Hepatocyte (in vitro differentiated cells): ENCODE measurements at regions not wholly inside any gene's neighbourhood (a gene's known extent, or its start where the extent isn't known, plus 50 kb on each side); places are given as distances from the start of the nearest gene placed in this dataset.

ENCODE experiments used
- DNase-seq: peaks from one replicate; pipeline ENCODE4 v3.0.0-alpha.2; 2016; ENCODE audit warnings: low spot score
- H2AFZ ChIP-seq: fragments of 200-600 bp; sonication (generic); 2 replicates; pipeline ENCODE4 v1.6.0; 2016; ENCODE audit warnings: antibody characterized with exemption, mild to moderate bottlenecking
- H3K27ac ChIP-seq: fragments of 200-600 bp; sonication (generic); 2 replicates; pipeline ENCODE4 v1.5.1; 2016; ENCODE audit warnings: mild to moderate bottlenecking
- H3K27me3 ChIP-seq: fragments of 200-600 bp; sonication (generic); 2 replicates; pipeline ENCODE4 v1.6.1; 2016
- H3K36me3 ChIP-seq: fragments of 200-600 bp; sonication (generic); replicated peaks from 2 replicates; pipeline ENCODE4 v1.5.1; 2016; ENCODE audit warnings: low read depth; ENCODE audit not compliant: insufficient read depth
- H3K4me1 ChIP-seq: fragments of 200-600 bp; sonication (generic); 2 replicates; pipeline ENCODE4 v1.5.1; 2016; ENCODE audit warnings: mild to moderate bottlenecking, moderate library complexity; ENCODE audit not compliant: insufficient read depth
- H3K4me2 ChIP-seq: fragments of 200-600 bp; sonication (generic); 2 replicates; pipeline ENCODE4 v1.6.0; 2016
- H3K4me3 ChIP-seq: fragments of 200-600 bp; sonication (generic); 2 replicates; pipeline ENCODE4 v1.5.1; 2016; ENCODE audit warnings: mild to moderate bottlenecking
- H3K79me2 ChIP-seq: fragments of 200-600 bp; sonication (generic); 2 replicates; pipeline ENCODE4 v1.6.0; 2017; ENCODE audit warnings: mild to moderate bottlenecking
- H3K9me2 ChIP-seq: fragments of 200-600 bp; sonication (generic); replicated peaks from 2 replicates; pipeline ENCODE4 v1.6.0; 2017; ENCODE audit warnings: mild to moderate bottlenecking; ENCODE audit not compliant: insufficient read depth
- H3K9me3 ChIP-seq: fragments of 200-600 bp; sonication (generic); 2 replicates; pipeline ENCODE4 v1.5.1; 2016; ENCODE audit warnings: low read depth, mild to moderate bottlenecking
- H4K20me1 ChIP-seq: fragments of 200-600 bp; sonication (generic); 2 replicates; pipeline ENCODE4 v1.6.0; 2016; ENCODE audit warnings: mild to moderate bottlenecking; ENCODE audit not compliant: insufficient read depth, poor library complexity, severe bottlenecking
- CTCF ChIP-seq: fragments of 200-600 bp; sonication (generic); IDR thresholded peaks from 2 replicates; pipeline ENCODE4 v1.5.1; 2016; ENCODE audit warnings: antibody characterized with exemption, mild to moderate bottlenecking; ENCODE audit not compliant: poor library complexity
- EZH2 ChIP-seq: fragments of 200-600 bp; sonication (generic); IDR thresholded peaks from 2 replicates; pipeline ENCODE4 v1.6.1; 2016; ENCODE audit warnings: antibody characterized with exemption, mild to moderate bottlenecking, borderline replicate concordance
- EZH2phosphoT487 ChIP-seq: fragments of 200-600 bp; sonication (generic); IDR thresholded peaks from one replicate; pipeline ENCODE4 v1.6.1; 2018; ENCODE audit warnings: antibody characterized with exemption, mild to moderate bottlenecking, low read depth, moderate library complexity; ENCODE audit not compliant: unreplicated experiment, severe bottlenecking
- WGBS: methylation state at CpG from one replicate; pipeline ENCODE4 v1.1.6; 2016; ENCODE audit warnings: low lambda C conversion rate; ENCODE audit errors: missing lambda C conversion rate; 5-methylcytosine and 5-hydroxymethylcytosine counted together

DNA sequence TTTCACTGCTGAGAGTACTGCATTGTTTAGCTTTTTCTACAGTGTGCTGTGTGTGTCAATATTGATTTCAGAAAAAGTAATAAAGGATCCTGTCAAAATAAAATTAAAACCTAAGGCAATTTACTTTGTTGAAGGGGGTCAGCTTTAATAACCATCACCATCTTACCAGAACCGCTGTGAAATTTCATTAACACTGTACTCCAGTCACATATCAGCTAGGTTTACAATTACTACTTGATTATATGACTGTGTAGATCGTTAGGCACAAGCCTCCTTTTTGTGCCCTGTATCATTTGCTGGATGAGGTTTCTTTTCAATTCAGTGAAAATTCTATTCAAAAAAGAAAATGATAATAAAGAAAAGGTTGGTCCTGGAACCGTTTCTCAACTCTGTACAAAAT is 917.2 kb downstream of the CENPC start:
- WGBS = 66% methylated on average over 3 of the region's 3 CpGs
- no peaks in the 10 kb centered on the region for H3K79me2 ChIP-seq

DNA sequence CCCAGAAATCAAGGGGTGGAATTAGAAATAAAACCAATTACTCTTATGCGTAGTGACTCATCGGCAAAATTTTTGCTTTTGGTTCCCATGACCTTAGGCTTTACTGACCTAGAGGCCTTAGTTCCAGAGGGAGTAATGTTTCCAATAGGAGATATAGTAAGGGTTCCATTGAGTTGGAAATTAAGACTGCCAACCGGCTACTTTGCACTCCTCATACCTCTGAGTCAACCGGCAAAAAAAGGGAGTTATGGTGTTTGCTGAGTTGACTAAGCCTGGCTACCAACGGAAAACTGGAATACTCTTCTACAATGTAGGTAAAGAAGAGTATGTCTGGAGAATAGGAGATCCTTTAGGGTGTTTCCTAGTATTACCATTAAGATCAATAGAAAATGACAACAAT is 919.8 kb downstream of the CENPC start:
- no peaks in the 10 kb centered on the region for H3K36me3 ChIP-seq
- DNase-seq = no peak

More for the DNA sequence above, 917.2 kb downstream of the CENPC start:
- H3K27me3 ChIP-seq = no peaks in the 10 kb centered on the region
- no peak overlapping the region for H3K4me3 ChIP-seq
- no peaks in the 10 kb centered on the region for H3K9me3 ChIP-seq
- no peak overlapping the region for H3K4me2 ChIP-seq
- H3K9me2 ChIP-seq = no peaks in the 10 kb centered on the region
- H3K4me1 ChIP-seq = no peaks in the 10 kb centered on the region
- no peak overlapping the region for H2AFZ ChIP-seq
- no peaks in the 10 kb centered on the region for H3K36me3 ChIP-seq
- no peaks in the 10 kb centered on the region for H4K20me1 ChIP-seq
- H3K27ac ChIP-seq = no peak overlapping the region
- DNase-seq = no peak
- no peak for TF ChIP-seq EZH2phosphoT487
- no peak for TF ChIP-seq CTCF

GRCh38 chr4:66613591-66613990 is 931.7 kb downstream of the CENPC start:
- WGBS = 94% methylated on average over 2 of the region's 2 CpGs
- TF ChIP-seq EZH2 (no peak), CTCF (no peak), EZH2phosphoT487 (no peak)
- Histone ChIP-seq H3K27ac (no peak overlapping the region), H3K27me3 (no peaks in the 10 kb centered on the region), H3K9me2 (no peaks in the 10 kb centered on the region), H3K4me1 (no peaks in the 10 kb centered on the region), H3K4me3 (no peak overlapping the region), H3K36me3 (no peaks in the 10 kb centered on the region), H3K4me2 (no peak overlapping the region), H3K79me2 (no peaks in the 10 kb centered on the region), H2AFZ (no peak overlapping the region), H4K20me1 (no peaks in the 10 kb centered on the region), H3K9me3 (no peaks in the 10 kb centered on the region)
- DNase-seq = no peak

More for the DNA sequence above, 919.8 kb downstream of the CENPC start:
- no peaks in the 10 kb centered on the region for H3K9me3 ChIP-seq
- H3K27ac ChIP-seq = no peak overlapping the region
- no peaks in the 10 kb centered on the region for H3K27me3 ChIP-seq
- WGBS = 97% methylated on average over 5 of the region's 5 CpGs
- no peaks in the 10 kb centered on the region for H4K20me1 ChIP-seq
- no peaks in the 10 kb centered on the region for H3K79me2 ChIP-seq
- no peaks in the 10 kb centered on the region for H3K4me1 ChIP-seq
- H3K4me2 ChIP-seq = no peak overlapping the region
- H3K9me2 ChIP-seq = no peaks in the 10 kb centered on the region
- no peak overlapping the region for H3K4me3 ChIP-seq
- H2AFZ ChIP-seq = no peak overlapping the region
- TF ChIP-seq EZH2 = no peak
- TF ChIP-seq CTCF = no peak
- TF ChIP-seq EZH2phosphoT487 = no peak

DNA sequence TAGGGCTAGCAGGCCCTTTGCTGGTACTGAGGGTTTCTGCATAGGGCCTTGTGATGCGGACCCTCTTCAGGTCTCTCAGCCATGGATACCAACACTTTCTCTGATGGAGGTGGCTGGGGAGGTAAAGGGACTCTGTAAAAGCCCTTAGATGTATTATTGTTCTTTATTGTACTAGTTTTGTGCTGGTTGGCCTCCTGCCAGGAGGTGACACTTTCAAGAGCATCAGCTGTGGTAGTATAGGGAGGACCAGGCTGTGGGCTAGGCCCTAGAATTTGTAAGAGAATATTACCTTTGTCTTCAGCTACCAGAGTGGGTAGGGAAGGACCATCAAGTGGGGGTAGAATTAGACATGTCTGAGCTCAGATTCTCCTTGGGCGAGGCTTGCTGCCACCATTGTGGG is 936.3 kb downstream of the CENPC start:
- no peak for TF ChIP-seq CTCF
- no peak for TF ChIP-seq EZH2
- TF ChIP-seq EZH2phosphoT487 = no peak
- Histone ChIP-seq H3K9me3 (no peaks in the 10 kb centered on the region), H4K20me1 (no peaks in the 10 kb centered on the region), H3K4me1 (no peaks in the 10 kb centered on the region), H3K36me3 (no peaks in the 10 kb centered on the region), H3K27ac (no peak overlapping the region), H3K79me2 (no peaks in the 10 kb centered on the region), H3K4me3 (no peak overlapping the region), H2AFZ (no peak overlapping the region), H3K4me2 (no peak overlapping the region), H3K27me3 (no peaks in the 10 kb centered on the region), H3K9me2 (no peaks in the 10 kb centered on the region)
- no peak for DNase-seq
- 91% methylated on average over 2 of the region's 2 CpGs for WGBS
